GM12865 (cell line): ENCODE measurements at regions not wholly inside any gene's neighbourhood (a gene's known extent, or its start where the extent isn't known, plus 50 kb on each side); places are given as distances from the start of the nearest gene placed in this dataset.

ENCODE experiments used
- DNase-seq: peaks from one replicate; pipeline ENCODE4 v3.0.0; 2010; ENCODE audit warnings: low read depth
- H3K4me3 ChIP-seq: 2 replicates; pipeline ENCODE4 v1.5.1; 2011; ENCODE audit warnings: mild to moderate bottlenecking, low read depth, low read length, control low read depth
- TF ChIP-seq, protein P1 (sequence below): IDR thresholded peaks from 2 replicates; pipeline ENCODE4 v1.5.1; 2011; ENCODE audit warnings: low read length, control low read depth, low read depth, inconsistent platforms; ENCODE audit not compliant: insufficient read depth; ENCODE audit errors: missing control alignments

DNA sequence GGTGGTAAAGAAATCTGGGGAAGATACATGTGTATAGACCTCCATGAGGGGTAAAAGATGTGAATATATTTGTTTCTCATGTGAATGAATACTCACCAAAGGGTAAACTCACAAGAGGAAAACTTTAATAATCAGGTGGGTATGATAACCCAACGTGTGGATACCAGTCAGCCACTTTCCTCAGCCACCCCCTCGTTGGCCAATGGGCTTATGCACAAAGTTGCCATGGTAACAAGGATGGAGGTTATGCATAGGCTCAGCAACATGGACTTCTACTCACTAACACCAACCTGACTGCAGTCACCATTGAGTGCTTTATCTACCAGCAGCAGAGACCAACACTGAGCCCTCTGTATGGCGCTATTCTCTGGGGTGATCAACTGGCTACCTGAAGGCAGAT lies 424.4 kb downstream of the DUSP10 start:
- TF ChIP-seq, protein P1, sequence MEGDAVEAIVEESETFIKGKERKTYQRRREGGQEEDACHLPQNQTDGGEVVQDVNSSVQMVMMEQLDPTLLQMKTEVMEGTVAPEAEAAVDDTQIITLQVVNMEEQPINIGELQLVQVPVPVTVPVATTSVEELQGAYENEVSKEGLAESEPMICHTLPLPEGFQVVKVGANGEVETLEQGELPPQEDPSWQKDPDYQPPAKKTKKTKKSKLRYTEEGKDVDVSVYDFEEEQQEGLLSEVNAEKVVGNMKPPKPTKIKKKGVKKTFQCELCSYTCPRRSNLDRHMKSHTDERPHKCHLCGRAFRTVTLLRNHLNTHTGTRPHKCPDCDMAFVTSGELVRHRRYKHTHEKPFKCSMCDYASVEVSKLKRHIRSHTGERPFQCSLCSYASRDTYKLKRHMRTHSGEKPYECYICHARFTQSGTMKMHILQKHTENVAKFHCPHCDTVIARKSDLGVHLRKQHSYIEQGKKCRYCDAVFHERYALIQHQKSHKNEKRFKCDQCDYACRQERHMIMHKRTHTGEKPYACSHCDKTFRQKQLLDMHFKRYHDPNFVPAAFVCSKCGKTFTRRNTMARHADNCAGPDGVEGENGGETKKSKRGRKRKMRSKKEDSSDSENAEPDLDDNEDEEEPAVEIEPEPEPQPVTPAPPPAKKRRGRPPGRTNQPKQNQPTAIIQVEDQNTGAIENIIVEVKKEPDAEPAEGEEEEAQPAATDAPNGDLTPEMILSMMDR = no peak
- no peak overlapping the region for H3K4me3 ChIP-seq
- no peak for DNase-seq

DNA sequence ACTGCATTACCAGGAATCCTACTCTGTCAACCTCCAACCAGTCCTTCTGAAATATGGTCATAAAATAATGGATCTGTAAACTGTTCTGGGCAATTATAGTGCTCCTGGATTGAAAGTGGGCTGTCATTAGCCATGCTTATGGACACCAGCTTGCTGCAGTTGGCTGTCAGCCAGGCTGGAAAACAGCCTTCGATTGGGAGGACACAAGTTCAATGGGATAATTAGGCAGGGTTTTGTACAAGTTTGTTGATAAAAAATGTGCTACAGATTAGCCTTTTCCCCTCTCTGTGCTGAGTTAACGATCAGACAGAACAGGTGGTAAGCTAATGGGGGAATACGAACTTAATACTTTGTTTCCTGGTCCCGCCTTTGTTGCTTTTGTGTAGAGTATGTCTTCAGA lies 413.9 kb downstream of the DUSP10 start:
- H3K4me3 ChIP-seq = no peak overlapping the region
- TF ChIP-seq, protein P1 = no peak
- no peak for DNase-seq

DNA sequence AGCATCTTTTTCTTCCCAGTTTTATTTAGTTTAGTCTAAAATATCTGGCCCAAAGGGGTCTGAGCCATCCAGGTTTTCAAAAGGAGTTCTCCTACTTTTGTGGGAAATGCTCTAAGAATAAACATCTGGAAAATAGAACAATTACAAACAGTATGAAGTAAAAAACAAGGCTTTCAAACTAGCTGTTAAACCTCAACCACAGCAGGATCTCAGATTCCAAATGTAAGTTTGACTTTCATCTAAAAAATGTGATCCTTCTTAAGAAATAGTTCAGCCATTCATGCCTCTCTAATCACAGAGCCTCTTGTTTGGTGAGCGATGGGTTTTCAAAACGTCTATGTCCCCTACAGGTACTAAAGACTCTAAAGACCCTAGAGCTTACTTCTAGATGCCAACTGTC lies 413.5 kb downstream of the DUSP10 start:
- no peak for DNase-seq
- TF ChIP-seq, protein P1 = no peak
- H3K4me3 ChIP-seq = no peak overlapping the region

DNA sequence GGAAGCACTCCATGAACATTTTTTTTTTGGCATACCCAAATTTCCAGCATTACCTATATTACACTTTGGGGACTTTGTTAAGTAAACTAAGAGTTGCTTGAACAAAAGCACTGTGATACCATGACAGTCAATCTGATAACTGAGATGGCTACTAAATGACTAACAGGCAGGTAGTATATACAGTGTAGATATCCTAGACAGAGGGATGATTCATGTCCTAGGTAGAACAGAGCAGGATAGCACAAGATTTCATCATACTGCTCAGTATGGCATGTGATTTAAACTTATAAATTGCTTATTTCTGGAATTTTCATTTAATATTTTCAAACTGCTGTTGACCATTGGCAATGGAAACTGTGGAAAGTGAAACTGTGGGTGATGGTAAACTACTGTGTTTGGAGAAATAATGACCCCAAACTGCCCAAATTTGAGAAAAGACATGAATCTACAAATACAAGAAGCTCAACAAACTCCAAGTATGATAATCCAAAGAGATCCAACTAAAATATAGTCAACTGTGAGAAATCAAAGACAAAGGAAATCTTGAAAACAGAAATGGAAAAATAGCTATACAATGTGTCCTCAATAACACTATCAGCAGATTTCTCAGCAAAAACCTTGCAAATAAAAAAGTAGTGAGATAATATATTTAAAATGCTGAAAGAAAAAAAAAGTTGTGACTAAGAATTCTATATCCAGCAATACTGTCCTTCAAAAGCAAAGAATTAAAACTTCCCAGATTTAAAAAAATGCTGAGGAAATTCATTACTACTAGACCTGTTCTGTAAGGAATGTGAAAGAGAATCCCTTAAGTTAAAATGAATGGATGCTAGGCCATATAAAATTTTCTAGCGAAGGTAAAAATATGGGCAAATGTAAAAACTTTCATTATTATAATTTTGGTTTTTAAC lies 410.4 kb downstream of the DUSP10 start:
- DNase-seq = no peak
- no peak overlapping the region for H3K4me3 ChIP-seq
- TF ChIP-seq, protein P1 = no peak

DNA sequence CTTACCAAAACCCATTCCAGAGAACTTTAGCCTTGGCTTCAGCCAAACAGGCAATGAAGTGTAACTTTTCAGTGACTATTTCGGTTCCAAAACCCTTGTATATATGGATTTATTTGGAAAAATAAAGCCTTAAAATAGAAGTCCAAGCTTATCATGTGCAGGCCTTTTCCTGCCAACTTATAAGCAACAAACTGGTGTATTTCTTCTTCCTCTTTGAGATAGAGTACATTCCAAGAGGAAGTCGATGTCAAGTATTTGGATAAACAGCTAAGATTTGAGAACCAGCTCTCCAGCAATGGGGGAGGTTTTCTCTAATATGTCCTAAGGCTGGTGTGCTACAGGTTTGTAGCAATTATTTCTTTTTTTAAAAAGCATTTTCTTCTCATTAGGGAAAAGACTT lies 407.8 kb downstream of the DUSP10 start:
- H3K4me3 ChIP-seq = no peak overlapping the region
- no peak for DNase-seq
- TF ChIP-seq, protein P1 = no peak

DNA sequence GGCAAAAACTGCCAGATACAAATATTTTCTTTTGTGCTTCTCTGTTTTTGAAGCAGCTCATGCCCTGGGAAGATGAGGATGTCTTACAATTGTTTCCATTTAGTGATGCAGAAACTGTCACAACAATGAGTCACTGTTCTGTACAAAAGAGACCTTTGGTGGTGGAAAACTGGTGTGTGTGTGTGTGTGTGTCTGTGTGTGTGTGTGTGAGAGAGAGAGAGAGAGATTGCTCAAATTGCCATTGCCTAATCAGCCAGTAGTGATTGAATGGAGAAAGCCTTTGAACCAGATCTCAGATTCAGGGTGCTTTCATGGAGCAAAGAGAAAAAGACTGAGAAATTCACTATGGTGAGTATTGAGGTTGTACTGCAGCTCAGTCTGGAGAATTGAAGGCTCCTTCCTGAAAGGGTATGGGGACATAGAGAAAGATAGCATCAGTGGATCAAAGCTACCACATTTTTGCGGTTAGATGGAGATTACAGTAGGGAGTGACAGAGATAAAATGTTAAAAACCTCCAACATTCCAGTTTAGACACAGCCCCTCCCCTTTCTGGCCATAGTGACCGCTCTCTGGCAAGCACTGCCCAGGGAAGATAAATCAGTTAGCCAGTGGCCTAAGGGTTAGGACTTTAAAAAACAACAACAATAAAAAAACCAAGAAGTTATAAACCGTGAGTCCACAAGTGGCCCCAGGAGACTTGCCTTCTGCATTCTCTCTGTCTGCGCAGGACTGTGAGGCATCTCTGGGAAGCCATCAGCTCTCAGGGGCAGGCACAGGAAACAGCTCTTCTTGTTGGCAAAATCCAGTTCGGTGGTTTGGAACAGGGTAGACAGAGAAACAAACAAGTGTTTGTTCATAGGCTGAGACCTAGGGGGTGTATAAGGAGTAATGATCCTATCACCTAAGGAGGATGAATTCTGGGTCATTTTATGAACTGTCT lies 406.5 kb downstream of the DUSP10 start:
- DNase-seq = no peak
- H3K4me3 ChIP-seq = no peak overlapping the region
- TF ChIP-seq, protein P1 = no peak
